Natural killer cell treated with Interleukin-12 subunit alpha and Interleukin-12 subunit beta and Interleukin-15 and Interleukin-18, amount 100 ng/mL, for 72 hours (primary cell): ENCODE measurements at regions not wholly inside any gene's neighbourhood (a gene's known extent, or its start where the extent isn't known, plus 50 kb on each side); places are given as distances from the start of the nearest gene placed in this dataset.
"Not testable (repeated sequence)": the region's sequence is repeated elsewhere in the genome, so short reads cannot be mapped to it uniquely, and the experiment has no call there.

Experiments
- ATAC-seq, 2 donors: fragments of 150-1000 bp; cut with Tn5 transposase in 1 of 2; sonication (Bioruptor Pico), chemical (Tn5 transposase) in 1 of 2; 2 replicates each; pipeline ENCODE4 v1.10.0; 2021
- DNase-seq: peaks from one replicate; pipeline ENCODE4 v3.0.0; 2022; ENCODE audit warnings: low spot score
- H3K27ac Mint-ChIP-seq, 2 donors: 1 replicate in 1 of 2; 2 replicates in 1 of 2; pipeline ENCODE4 v1.8.0; 2022; ENCODE audit warnings: mixed read lengths in 2 of 2, mild to moderate bottlenecking in 1 of 2, moderate library complexity in 1 of 2
- H3K27me3 Mint-ChIP-seq, 2 donors: 1 replicate in 1 of 2; 2 replicates in 1 of 2; pipeline ENCODE4 v1.8.0; 2022; ENCODE audit warnings: mixed read lengths in 2 of 2
- H3K36me3 Mint-ChIP-seq: one replicate; pipeline ENCODE4 v1.8.0; 2022; ENCODE audit warnings: mixed read lengths
- H3K4me1 Mint-ChIP-seq, 2 donors: 1 replicate in 1 of 2; 2 replicates in 1 of 2; pipeline ENCODE4 v1.8.0; 2022; ENCODE audit warnings: low read depth in 2 of 2, mixed read lengths in 2 of 2, mild to moderate bottlenecking in 1 of 2
- H3K4me3 Mint-ChIP-seq: one replicate; pipeline ENCODE4 v1.8.0; 2022; ENCODE audit warnings: mixed read lengths
- H3K9me3 Mint-ChIP-seq: 2 replicates; pipeline ENCODE4 v1.8.0; 2022; ENCODE audit warnings: mixed read lengths

GRCh38 chr11:94235772-94236171 is 68.6 kb upstream of the IZUMO1R start:
- H3K27me3 Mint-ChIP-seq, H3K9me3 Mint-ChIP-seq, H3K27ac Mint-ChIP-seq, ATAC-seq, DNase-seq, H3K36me3 Mint-ChIP-seq, H3K4me3 Mint-ChIP-seq, H3K4me1 Mint-ChIP-seq: not testable (repeated sequence)

GRCh38 chr11:94236416-94236815 is 68.0 kb upstream of the IZUMO1R start:
- not testable (repeated sequence) for H3K4me3 Mint-ChIP-seq, H3K9me3 Mint-ChIP-seq, H3K27ac Mint-ChIP-seq, H3K27me3 Mint-ChIP-seq, DNase-seq, H3K4me1 Mint-ChIP-seq, ATAC-seq
- peaks cover 12% of the 10 kb centered on the region for H3K36me3 Mint-ChIP-seq

- not testable (repeated sequence) for H3K4me3 Mint-ChIP-seq, H3K27ac Mint-ChIP-seq, H3K27me3 Mint-ChIP-seq, DNase-seq, ATAC-seq, H3K9me3 Mint-ChIP-seq, H3K4me1 Mint-ChIP-seq
- H3K36me3 Mint-ChIP-seq, result peaks cover 14% of the 10 kb centered on the region
These were observed 66.8 kb upstream of the IZUMO1R start for GRCh38 chr11:94237447-94238153.

DNA sequence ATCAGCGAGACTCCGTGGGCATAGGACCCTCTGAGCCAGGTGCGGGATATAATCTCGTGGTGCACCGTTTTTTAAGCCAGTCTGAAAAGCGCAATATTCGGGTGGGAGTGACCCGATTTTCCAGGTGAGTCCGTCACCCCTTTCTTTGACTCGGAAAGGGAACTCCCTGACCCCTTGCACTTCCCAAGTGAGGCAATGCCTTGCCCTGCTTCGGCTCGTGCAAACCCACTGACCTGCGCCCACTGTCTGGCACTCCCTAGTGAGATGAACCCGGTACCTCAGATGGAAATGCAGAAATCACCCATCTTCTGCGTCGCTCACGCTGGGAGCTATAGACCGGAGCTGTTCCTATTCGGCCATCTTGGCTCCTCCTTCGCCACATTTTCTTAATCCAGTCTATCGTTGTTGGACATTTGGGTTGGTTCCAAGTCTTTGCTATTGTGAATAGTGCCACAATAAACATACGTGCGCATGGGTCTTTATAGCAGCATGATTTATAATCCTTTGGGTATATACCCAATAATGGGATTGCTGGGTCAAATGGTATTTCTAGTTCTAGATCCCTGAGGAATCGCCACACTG is 66.1 kb upstream of the IZUMO1R start:
- H3K4me3 Mint-ChIP-seq, H3K9me3 Mint-ChIP-seq, H3K27me3 Mint-ChIP-seq, H3K27ac Mint-ChIP-seq, H3K4me1 Mint-ChIP-seq: not testable (repeated sequence)
- peak; percentile 64 for DNase-seq
- H3K36me3 Mint-ChIP-seq, result peaks cover 14% of the 10 kb centered on the region
- peak; percentile 38 to 50 for ATAC-seq

- H3K4me3 Mint-ChIP-seq, H3K9me3 Mint-ChIP-seq, H3K27ac Mint-ChIP-seq, H3K4me1 Mint-ChIP-seq, ATAC-seq, H3K27me3 Mint-ChIP-seq, DNase-seq: not testable (repeated sequence)
- peaks cover 14% of the 10 kb centered on the region for H3K36me3 Mint-ChIP-seq
These were observed 65.6 kb upstream of the IZUMO1R start for GRCh38 chr11:94238774-94239173.

DNA sequence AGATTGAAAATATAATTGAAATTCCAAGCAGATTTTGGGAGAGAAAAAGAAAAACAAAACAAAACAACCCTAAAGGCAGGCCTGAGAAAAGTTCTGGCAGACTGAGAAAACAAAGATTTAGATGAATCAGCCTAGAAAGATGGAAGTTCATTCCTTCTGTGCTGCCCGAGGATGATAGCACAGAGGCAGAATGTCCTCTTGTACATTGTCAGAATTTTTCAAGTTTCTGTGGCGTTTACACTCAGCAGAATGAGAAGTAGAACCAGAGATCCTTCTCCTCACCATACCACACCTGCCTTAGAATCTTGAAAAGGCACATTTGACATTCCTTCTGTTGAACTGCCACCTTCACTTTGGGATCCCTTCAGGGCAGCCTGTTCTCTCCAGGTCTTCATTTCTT is 62.5 kb upstream of the IZUMO1R start:
- Mint-ChIP-seq H3K36me3 (peaks cover 8% of the 10 kb centered on the region), H3K4me1 (no peaks in the 10 kb centered on the region), H3K27me3 (no peaks in the 10 kb centered on the region), H3K4me3 (no peak overlapping the region), H3K27ac (no peak overlapping the region), H3K9me3 (peaks cover 10% of the 10 kb centered on the region)
- ATAC-seq (no peak), DNase-seq (no peak)

DNA sequence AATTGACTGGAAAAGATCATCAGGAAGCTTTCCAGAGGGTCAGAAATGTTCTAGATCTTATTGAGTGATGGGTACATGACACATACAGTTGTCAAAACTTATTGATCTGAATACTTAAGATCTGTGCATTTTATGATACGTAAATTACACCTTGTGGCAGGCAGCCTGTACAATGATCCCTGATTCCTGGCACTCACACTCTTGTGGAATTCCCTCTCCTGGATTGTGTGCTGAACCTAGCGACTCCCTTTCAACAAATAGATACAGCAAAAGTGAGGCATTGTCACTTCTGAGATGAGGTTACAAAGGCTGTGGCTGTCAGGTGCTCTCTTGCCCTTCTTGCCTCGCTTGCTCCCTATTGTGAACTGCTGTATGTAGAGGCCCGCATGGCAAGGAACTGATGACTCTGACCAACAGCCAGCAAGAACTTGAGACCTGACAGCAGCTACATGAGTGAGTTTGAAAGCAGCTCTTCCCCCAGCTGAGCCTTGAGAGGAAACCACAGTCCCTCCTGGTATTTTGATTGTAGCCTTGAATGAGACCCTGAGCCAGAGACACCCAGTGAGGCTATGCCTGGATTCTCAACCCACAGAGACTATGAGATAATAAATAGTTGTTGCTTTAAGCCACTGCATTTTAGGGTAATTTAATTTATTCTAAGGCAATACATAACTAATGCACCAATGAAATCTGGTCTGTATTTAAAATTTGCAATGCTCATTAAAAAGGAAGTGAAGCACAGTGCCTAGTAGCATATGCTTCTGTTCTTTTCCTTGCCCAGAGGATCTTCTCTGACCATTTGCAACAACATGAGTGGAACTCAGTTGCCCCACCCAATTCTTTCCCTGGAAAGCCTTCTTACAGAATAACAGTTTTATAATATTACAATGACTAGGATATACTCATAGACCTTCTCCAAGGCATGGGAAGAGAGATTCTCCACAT is 60.5 kb upstream of the IZUMO1R start:
- Mint-ChIP-seq H3K4me3 (no peak overlapping the region), H3K27me3 (no peaks in the 10 kb centered on the region), H3K4me1 (no peaks in the 10 kb centered on the region), H3K9me3 (peaks cover 10% of the 10 kb centered on the region), H3K27ac (no peak overlapping the region), H3K36me3 (peaks cover 8% of the 10 kb centered on the region)
- DNase-seq, result no peak
- ATAC-seq, result no peak

DNA sequence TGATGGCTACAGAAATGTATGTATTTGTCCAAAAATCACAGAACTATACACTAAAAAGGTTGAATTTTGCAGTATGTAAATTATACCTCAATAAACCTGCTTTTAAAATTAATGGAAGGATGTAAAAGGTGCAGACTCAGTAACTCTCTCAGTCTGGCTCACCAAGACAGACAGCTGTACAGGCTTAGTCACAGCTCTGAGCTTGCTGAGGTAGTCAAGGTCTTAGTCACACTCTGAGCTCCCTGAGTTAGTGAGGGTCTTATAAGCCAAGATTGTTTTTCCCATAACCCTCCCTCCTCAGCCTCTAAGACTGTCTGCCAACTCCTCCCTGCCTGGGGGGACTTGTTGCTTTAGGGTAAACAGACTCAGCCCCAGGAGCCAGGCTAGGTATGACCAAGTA is 59.3 kb upstream of the IZUMO1R start:
- ATAC-seq (peak in 1 of 2 donors; percentile 33), DNase-seq (no peak)
- peaks cover 14% of the 10 kb centered on the region for H3K36me3 Mint-ChIP-seq
- H3K27me3 Mint-ChIP-seq, result no peaks in the 10 kb centered on the region
- H3K4me3 Mint-ChIP-seq, result no peak overlapping the region
- H3K27ac Mint-ChIP-seq, result no peak overlapping the region
- H3K9me3 Mint-ChIP-seq, result peaks cover 15% of the 10 kb centered on the region
- no peaks in the 10 kb centered on the region for H3K4me1 Mint-ChIP-seq

DNA sequence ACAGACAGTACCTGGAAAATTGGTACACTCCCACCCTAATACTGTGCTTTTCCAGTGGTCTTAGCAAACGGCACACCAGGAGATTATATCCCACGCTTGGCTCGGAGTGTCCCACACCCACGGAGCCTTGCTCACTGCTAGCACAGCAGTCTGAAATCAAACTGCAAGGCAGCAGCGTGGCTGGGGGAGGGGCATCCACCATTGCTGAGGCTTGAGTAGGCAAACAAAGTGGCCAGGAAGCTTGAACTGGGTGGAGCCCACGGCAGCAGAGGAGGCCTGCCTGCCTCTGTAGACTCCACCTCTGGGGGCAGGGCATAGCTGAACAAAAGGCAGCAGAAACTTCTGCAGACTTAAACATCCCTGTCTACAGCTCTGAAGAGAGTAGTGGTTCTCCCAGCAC is 56.1 kb upstream of the IZUMO1R start:
- not testable (repeated sequence) for H3K4me3 Mint-ChIP-seq, H3K27ac Mint-ChIP-seq, H3K27me3 Mint-ChIP-seq, ATAC-seq, H3K4me1 Mint-ChIP-seq, DNase-seq
- Mint-ChIP-seq H3K9me3 (peaks cover 15% of the 10 kb centered on the region), H3K36me3 (peaks cover 14% of the 10 kb centered on the region)

GRCh38 chr11:94254214-94254613 is 50.2 kb upstream of the IZUMO1R start:
- Mint-ChIP-seq H3K27me3 (no peaks in the 10 kb centered on the region), H3K4me3 (no peak overlapping the region), H3K4me1 (no peaks in the 10 kb centered on the region), H3K9me3 (peaks cover 17% of the 10 kb centered on the region), H3K27ac (no peak overlapping the region), H3K36me3 (peaks cover 14% of the 10 kb centered on the region)
- DNase-seq (no peak), ATAC-seq (no peak)
